ENCODE measurements at regions not wholly inside any gene's neighbourhood (a gene's known extent, or its start where the extent isn't known, plus 50 kb on each side); places are given as distances from the start of the nearest gene placed in this dataset.

DNA sequence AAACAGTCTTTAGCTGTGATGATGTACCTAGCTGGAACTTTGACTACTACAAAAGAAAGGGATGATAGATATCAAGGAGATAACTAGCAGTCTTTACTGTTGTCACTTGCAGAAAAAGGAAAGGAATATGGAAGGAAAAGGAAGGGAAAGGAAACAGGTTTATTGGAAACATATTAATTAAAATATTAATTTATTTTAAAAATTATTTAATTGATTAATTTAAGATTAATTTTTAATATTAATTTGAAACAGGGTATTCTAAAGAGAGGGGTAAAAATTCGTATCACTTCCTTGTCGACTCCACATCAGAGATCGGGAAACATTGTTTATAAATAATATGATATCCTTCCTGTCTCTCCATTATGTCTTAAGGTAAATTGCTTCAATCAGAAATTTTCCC lies 186.5 kb upstream of the IL15 start:
- TF ChIP-seq, protein P1, sequence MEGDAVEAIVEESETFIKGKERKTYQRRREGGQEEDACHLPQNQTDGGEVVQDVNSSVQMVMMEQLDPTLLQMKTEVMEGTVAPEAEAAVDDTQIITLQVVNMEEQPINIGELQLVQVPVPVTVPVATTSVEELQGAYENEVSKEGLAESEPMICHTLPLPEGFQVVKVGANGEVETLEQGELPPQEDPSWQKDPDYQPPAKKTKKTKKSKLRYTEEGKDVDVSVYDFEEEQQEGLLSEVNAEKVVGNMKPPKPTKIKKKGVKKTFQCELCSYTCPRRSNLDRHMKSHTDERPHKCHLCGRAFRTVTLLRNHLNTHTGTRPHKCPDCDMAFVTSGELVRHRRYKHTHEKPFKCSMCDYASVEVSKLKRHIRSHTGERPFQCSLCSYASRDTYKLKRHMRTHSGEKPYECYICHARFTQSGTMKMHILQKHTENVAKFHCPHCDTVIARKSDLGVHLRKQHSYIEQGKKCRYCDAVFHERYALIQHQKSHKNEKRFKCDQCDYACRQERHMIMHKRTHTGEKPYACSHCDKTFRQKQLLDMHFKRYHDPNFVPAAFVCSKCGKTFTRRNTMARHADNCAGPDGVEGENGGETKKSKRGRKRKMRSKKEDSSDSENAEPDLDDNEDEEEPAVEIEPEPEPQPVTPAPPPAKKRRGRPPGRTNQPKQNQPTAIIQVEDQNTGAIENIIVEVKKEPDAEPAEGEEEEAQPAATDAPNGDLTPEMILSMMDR (IDR thresholded peaks at IDR 0.05): no peak

DNA sequence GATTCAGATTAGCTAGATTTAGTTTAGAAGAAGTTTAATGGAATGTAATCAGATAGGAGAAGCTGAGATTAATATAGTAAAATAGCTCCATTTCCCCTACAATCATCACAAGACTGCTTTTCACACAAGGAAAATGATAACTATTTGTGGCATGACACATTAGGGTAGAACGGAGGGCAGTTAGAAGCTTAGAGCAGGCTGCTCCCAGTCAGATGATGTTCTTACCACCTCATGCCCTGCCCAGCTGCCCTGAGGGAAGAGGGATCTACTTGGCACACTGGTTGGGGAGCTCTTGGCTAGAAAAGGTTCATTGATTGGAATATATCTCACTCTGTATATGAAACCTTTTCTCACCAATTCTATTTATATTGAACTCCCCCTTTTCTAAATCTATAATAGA lies 180.7 kb upstream of the IL15 start:
- TF ChIP-seq, protein P1 (IDR thresholded peaks at IDR 0.05): no peak

DNA sequence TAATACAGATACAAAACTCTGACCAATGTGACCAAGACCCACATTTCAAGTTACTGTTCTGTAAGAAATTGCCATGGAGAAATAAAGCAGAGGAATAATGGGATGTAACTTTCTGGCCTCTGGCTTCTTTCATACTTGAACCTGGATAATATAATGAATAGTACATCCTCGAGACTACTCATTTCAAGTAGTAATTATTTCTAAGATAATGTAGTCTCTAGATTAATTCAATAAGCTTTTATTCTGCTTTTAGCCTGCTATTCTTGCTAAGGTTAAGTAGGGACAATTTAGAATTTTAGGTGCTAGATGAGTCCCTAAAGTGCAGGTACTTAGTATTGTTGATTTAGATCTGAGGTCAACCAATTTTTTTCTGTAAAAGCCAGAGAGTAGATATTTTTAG lies 178.7 kb upstream of the IL15 start:
- TF ChIP-seq, protein P1 (IDR thresholded peaks at IDR 0.05): no peak

DNA sequence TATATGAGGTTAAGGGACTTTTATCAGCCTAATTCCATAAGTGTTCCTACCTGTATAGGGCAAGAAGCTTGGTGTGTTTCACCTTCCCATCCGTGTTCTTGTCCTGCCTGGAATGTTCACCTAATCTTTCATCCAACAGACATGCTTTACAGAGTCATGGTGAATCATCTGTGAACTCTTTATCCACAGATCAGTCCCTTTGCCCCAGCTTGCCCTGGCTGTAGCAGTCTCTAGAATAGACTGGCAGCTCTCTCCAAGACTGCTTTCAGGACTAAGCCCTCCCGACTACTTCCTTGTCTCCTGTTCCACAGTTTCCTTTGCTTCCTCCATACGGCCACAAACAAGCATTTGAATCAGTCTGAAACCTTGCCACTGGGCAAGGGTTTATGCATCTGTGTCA lies 177.9 kb upstream of the IL15 start:
- TF ChIP-seq, protein P1 (IDR thresholded peaks at IDR 0.05): no peak

DNA sequence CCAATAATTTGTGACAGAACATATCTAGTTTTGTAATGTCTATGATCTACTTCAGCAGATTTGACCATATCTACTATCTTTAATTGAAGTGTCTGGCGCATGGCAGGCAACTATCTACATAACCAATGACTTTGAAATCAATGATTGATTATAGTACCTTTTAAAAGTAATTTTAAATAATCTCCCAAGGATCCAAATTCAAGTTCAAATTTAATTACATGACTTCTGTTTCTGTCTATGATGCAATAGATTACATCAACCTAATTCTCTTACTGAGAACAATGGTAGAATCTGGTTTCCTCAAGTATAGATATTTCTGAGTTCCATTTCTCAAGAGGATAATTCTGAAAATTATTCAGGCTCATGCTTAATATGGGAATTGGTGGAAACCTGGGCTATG lies 177.4 kb upstream of the IL15 start:
- TF ChIP-seq, protein P1 (IDR thresholded peaks at IDR 0.05): no peak

DNA sequence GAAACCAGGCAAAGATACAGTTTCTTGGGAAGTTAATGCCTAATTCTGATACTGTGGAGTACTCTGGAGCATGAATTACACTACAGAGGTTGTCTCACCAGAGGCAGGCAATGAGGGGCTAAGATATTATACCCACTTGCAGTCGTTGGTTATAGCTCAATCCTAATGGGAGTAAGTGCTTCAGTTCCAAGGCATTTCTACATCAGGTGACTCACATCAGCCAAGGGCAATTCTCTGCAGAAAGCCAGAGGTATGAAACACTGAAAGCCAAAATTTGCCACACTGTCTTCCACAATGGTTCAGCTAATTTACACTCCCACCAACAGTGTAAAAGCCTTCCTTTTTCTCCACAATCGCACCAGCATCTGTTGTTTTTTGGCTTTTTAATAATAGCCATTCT lies 174.0 kb upstream of the IL15 start:
- TF ChIP-seq, protein P1 (IDR thresholded peaks at IDR 0.05): no peak

DNA sequence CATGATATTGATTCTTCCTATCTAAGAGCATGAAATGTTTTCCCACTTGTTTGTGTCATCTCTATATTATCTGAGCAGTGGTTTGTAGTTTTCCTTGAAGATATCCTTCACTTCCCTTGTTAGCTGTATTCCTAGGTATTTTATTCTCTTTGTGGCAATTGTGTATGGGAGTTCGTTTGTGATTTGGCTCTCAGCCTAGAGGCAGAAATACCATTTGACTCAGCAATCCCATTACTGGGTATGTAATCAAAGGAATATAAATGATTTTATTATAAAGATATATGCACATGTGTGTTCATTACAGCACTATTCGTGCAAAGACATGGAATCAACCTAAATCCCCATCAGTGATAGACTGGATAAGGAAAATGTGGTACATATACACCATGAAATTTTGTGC lies 172.7 kb upstream of the IL15 start:
- TF ChIP-seq, protein P1 (IDR thresholded peaks at IDR 0.05): no peak

DNA sequence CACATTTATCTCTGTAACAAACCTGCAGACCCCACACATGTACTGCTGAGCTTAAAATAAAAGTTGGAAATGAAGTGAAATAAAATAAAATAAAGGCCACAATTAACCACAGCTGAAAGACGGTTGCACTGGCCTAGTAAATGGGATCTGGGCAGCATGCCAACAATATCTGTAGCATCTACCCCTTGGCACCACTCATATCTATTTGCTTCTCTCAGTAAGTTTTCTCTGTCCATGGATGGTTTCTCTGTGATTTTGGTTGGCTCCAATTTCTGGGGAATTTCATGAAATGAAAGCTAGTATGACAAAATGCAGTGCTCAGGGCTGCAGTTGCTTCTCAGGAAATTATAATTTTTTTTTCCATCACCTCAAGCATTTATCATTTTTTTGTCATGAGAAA lies 172.0 kb upstream of the IL15 start:
- TF ChIP-seq, protein P1 (IDR thresholded peaks at IDR 0.05): no peak

Data from LNCAP (cell line).